ENCODE measurements at regions not wholly inside any gene's neighbourhood (a gene's known extent, or its start where the extent isn't known, plus 50 kb on each side); places are given as distances from the start of the nearest gene placed in this dataset.

DNA sequence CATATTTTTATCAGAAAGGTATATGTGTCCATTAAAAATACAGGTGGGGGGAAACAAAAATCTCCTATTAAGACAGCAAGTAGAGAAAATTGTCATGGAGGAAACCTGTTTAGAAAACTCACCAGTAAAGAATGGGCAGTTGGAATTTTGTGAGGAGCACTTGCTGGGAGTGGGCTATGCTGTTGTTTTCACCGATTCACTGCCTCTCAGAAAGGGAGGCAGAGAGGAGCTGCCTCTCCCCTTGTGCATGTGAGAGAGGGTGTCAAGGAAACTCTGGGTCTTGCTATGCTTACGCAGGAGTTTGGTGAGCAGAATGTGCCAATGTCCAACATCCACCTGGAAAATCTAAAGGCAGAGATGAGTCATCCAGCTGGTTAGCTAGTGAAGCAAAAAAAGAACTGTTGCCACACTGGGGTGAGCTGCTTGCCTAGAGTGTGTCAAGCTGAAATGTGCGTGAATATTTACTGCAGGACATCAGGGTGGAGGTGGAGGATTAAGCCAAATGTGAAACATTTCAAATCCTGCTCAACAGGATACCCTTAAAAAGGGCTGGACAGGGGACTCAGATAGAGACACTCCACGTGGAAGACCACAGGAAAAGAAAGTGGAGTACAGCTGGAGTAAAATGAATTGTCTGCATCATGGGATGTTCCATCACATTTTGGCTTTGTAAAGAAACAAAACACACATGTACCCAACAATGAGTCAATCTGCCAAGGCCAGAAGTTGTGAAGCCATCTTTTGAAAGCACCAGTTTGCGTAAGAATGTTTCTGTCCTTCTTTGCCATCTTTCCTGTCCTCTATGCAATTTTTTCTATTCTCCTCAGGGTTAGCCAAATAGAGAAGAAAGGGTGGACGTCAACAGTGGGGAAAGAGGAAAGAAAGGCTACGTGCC lies 449.7 kb upstream of the MPDZ start:
- no peaks in the 10 kb centered on the region for H3K9me3 Mint-ChIP-seq
- no peaks in the 10 kb centered on the region for H3K4me1 Mint-ChIP-seq
- ChIA-PET CTCF (no interaction called here), POLR2A (no interaction called here)
- DNase-seq: no peak
- H3K36me3 Mint-ChIP-seq (ENCODE audit: low read depth): no peaks in the 10 kb centered on the region
- no peak overlapping the region for H3K27ac Mint-ChIP-seq
- no peaks in the 10 kb centered on the region for H3K27me3 Mint-ChIP-seq
- H3K4me3 Mint-ChIP-seq: no peak overlapping the region

DNA sequence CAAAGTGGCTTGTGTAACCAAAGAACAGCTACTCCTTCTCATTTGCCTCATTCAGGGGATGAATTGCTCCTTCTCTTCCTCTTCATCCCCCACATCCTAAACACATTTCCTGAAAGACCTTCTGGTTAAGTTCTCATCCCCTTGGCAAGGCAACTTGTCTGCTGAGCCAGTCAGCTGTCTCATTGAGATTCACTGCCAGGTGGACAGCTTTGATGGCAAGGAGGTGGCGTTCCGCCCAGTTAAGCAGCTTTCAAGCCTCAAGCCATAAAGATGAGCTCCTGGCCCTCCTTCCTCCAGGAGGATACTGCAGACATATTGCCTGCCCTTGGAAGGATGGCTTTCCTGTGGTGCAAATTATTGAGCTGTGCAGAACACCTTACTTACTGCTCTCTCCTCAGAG lies 448.6 kb upstream of the MPDZ start:
- Mint-ChIP-seq H3K9me3 (no peaks in the 10 kb centered on the region), H3K36me3 (ENCODE audit: low read depth) (no peaks in the 10 kb centered on the region), H3K4me1 (no peaks in the 10 kb centered on the region), H3K27ac (no peak overlapping the region), H3K27me3 (no peaks in the 10 kb centered on the region), H3K4me3 (no peak overlapping the region)
- CTCF ChIA-PET: no interaction called here
- DNase-seq: no peak
- POLR2A ChIA-PET: no interaction called here

DNA sequence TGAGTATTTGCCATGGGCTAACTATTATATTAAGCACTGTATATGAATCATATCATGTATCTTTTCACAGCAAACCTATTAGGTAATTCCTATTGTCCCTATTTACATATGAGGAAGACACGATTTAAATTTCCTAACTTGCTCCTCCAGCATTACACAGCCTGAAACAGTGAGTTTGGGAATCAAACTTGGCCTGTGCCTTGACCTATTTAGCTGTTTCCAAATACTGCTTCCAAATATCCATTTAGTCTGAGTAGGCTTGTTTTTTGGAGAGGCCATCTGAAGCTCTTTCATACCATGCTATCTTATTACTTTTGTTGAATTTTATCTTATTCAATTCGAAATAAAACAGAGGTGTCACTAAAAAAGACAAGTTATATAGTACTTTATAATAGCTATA lies 447.3 kb upstream of the MPDZ start:
- DNase-seq: no peak
- CTCF ChIA-PET: no interaction called here
- H3K4me1 Mint-ChIP-seq: no peaks in the 10 kb centered on the region

DNA sequence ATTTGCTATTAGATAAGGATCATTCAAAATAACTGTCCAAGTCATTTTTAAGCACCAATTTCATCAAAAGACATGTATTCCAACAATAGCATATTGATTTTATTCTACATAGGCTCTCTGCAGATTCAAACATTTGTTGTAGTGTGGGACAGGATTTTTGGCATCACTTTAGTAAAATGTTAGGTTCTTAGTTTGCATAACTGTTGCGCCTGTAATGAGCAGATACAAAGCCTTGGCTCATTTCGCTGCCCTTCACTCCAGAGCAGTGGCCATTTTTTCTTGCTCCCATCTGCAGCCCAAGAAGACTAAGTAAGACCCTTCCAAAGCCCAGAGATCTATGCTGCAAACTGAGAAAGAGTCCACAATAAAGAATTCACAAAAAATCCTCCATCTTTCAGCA lies 446.0 kb upstream of the MPDZ start:
- CTCF ChIA-PET: no interaction called here
- H3K27ac Mint-ChIP-seq: no peak overlapping the region
- H3K9me3 Mint-ChIP-seq: no peaks in the 10 kb centered on the region
- no peak for DNase-seq
- H3K4me3 Mint-ChIP-seq: no peak overlapping the region
- no peaks in the 10 kb centered on the region for H3K4me1 Mint-ChIP-seq
- H3K36me3 Mint-ChIP-seq (ENCODE audit: low read depth): no peaks in the 10 kb centered on the region
- H3K27me3 Mint-ChIP-seq: no peaks in the 10 kb centered on the region
- POLR2A ChIA-PET: no interaction called here

More for the DNA sequence above, 447.3 kb upstream of the MPDZ start:
- Mint-ChIP-seq H3K36me3 (ENCODE audit: low read depth) (no peaks in the 10 kb centered on the region), H3K4me3 (no peak overlapping the region), H3K27me3 (no peaks in the 10 kb centered on the region), H3K27ac (no peak overlapping the region), H3K9me3 (no peaks in the 10 kb centered on the region)
- POLR2A ChIA-PET: no interaction called here

DNA sequence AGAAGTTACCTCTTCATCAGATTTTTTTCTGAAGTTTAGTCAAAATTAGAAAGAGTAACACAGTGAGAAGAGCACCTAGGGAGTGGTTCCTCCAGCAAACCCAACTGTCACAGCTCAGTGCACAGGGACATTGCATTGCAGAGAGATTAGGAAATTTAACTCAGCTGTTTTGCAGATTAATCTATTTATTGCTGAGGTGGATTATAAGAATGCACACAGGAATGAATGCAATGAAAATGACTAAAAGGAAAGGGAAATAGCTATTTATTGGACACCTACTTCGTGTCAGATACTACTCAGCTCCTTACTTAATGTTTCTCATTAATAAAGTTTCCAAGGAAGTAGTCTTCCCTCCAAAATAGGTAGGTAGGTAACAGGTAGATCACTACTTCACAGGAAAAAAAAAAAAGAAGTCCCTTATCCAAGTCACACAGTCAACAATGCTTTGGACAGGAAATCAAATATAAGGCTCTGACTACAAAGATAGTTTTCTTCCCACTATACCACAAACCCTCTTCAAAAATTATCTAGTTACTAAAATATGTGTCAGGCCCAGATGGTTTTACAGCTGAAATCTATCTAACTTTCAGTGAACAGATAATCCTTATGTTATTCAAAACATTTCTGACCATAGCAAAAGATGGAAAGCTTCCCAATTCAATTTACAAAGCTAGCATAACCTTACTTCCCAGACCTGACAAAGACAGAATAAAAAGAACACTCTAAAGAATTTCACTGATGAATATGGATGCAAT lies 442.2 kb upstream of the MPDZ start:
- CTCF ChIA-PET: no interaction called here
- Mint-ChIP-seq H3K27ac (no peak overlapping the region), H3K4me3 (no peak overlapping the region), H3K9me3 (no peaks in the 10 kb centered on the region), H3K27me3 (no peaks in the 10 kb centered on the region), H3K4me1 (no peaks in the 10 kb centered on the region), H3K36me3 (ENCODE audit: low read depth) (no peaks in the 10 kb centered on the region)
- POLR2A ChIA-PET: no interaction called here
- DNase-seq: no peak

GRCh38 chr9:13719981-13720676 lies 440.6 kb upstream of the MPDZ start:
- no peaks in the 10 kb centered on the region for H3K27me3 Mint-ChIP-seq
- H3K27ac Mint-ChIP-seq: no peak overlapping the region
- ChIA-PET POLR2A (no interaction called here), CTCF (no interaction called here)
- H3K4me3 Mint-ChIP-seq: no peak overlapping the region
- no peak for DNase-seq
- no peaks in the 10 kb centered on the region for H3K4me1 Mint-ChIP-seq
- no peaks in the 10 kb centered on the region for H3K9me3 Mint-ChIP-seq
- H3K36me3 Mint-ChIP-seq (ENCODE audit: low read depth): no peaks in the 10 kb centered on the region

- H3K4me3 Mint-ChIP-seq: no peak overlapping the region
- no peak overlapping the region for H3K27ac Mint-ChIP-seq
- CTCF ChIA-PET: no interaction called here
- no peaks in the 10 kb centered on the region for H3K27me3 Mint-ChIP-seq
- DNase-seq: no peak
- no peaks in the 10 kb centered on the region for H3K4me1 Mint-ChIP-seq
- POLR2A ChIA-PET: no interaction called here
- no peaks in the 10 kb centered on the region for H3K36me3 Mint-ChIP-seq (ENCODE audit: low read depth)
- no peaks in the 10 kb centered on the region for H3K9me3 Mint-ChIP-seq
Measured at GRCh38 chr9:13719446-13719845, 440.0 kb upstream of the MPDZ start.

DNA sequence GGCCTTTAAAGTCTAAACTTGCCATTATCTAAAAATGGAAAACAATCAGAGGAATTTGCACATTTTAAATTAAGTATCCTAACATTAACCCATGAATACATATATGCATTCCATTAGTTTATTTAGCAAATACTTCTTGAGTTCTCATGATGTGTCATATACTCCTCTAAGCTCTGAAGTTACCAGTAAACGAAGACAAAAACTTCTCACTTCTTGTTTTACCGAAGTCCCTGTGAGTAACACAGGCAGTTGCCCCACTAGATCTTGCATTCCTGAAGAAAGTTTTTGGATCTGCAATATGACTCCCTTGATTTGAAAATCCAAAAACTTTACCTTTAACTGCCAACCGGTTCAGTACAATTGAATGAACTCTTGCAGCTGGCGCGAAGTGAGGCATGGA lies 439.0 kb upstream of the MPDZ start:
- CTCF ChIA-PET: no interaction called here
- H3K27ac Mint-ChIP-seq: no peak overlapping the region
- H3K36me3 Mint-ChIP-seq (ENCODE audit: low read depth): no peaks in the 10 kb centered on the region
- no peaks in the 10 kb centered on the region for H3K9me3 Mint-ChIP-seq
- H3K4me3 Mint-ChIP-seq: no peak overlapping the region
- DNase-seq: no peak
- no peaks in the 10 kb centered on the region for H3K4me1 Mint-ChIP-seq
- H3K27me3 Mint-ChIP-seq: no peaks in the 10 kb centered on the region
- POLR2A ChIA-PET: no interaction called here

DNA sequence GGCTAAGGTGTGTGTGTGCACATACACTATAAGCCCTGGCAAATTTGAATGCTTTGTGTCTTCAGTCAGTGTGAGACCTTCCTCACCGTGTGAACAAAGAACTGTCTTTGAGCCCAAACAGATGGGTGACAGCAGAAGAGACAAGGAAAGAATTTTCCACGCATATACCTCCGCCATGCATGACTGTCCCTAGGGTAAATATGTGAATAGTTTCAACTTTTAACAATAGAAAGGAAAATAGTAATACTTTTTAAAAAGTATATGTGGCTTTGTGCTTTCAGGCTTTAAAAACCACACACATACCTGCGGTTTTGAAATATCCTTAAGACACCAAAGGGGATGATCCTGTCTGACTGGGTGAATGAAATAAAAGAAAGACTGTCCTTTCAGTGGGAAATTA lies 438.6 kb upstream of the MPDZ start:
- H3K9me3 Mint-ChIP-seq: no peaks in the 10 kb centered on the region
- ChIA-PET POLR2A (no interaction called here), CTCF (interaction anchor here (0.6 kb wide), 1 partner anchor 31 kb away, joined by 4 read pairs; no protein-coding TSS in a partner anchor)
- no peak overlapping the region for H3K27ac Mint-ChIP-seq
- no peak for DNase-seq
- no peak overlapping the region for H3K4me3 Mint-ChIP-seq
- H3K27me3 Mint-ChIP-seq: no peaks in the 10 kb centered on the region
- no peaks in the 10 kb centered on the region for H3K36me3 Mint-ChIP-seq (ENCODE audit: low read depth)
- no peaks in the 10 kb centered on the region for H3K4me1 Mint-ChIP-seq

- H3K27ac Mint-ChIP-seq: no peak overlapping the region
- CTCF ChIA-PET: interaction anchor here (0.6 kb wide), 1 partner anchor 30 kb away, joined by 4 read pairs; no protein-coding TSS in a partner anchor
- H3K9me3 Mint-ChIP-seq: no peaks in the 10 kb centered on the region
- H3K4me1 Mint-ChIP-seq: no peaks in the 10 kb centered on the region
- DNase-seq: no peak
- H3K27me3 Mint-ChIP-seq: no peaks in the 10 kb centered on the region
- no peaks in the 10 kb centered on the region for H3K36me3 Mint-ChIP-seq (ENCODE audit: low read depth)
- no peak overlapping the region for H3K4me3 Mint-ChIP-seq
- POLR2A ChIA-PET: no interaction called here
Measured at GRCh38 chr9:13717322-13718054, 438.0 kb upstream of the MPDZ start.

DNA sequence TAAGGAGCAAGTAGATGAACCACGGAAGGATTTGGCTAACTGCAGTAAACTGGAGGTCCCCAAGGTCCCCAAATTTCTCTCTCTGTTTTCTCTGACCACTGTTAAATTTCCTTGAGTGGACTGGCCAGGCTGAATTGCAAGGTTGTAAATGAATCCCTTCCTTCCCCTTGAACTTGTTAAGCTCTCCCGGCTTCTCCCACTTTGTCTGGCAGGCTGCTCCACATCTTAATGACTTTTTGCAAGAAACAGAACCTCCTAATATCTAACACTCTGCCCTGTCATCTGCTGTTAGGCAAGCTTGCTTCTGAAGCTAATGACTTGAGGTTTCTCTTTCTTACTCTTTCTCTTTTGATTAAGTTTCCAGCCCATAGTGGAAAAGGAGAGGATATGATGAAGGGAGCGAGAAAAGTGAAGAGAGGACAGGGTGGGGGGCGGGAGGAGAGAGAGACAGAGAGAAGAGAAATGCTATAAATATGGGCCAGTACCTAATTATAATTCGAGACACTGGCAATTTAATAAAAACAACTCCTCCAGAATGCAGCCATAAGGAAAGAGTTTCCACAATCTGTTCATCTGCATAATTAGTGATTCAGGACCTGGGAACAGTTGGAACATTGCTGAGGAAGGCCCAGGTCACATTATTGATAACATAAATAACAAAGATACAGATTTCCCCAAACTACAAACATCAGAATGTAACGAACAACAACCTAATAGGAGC lies 437.3 kb upstream of the MPDZ start:
- CTCF ChIA-PET: interaction anchor here (0.6 kb wide), 1 partner anchor 1033 kb away, joined by 3 read pairs; no protein-coding TSS in a partner anchor
- no peak for DNase-seq
- Mint-ChIP-seq H3K27ac (no peak overlapping the region), H3K4me1 (no peaks in the 10 kb centered on the region), H3K36me3 (ENCODE audit: low read depth) (no peaks in the 10 kb centered on the region), H3K27me3 (no peaks in the 10 kb centered on the region), H3K4me3 (no peak overlapping the region), H3K9me3 (no peaks in the 10 kb centered on the region)
- POLR2A ChIA-PET: no interaction called here

- no peaks in the 10 kb centered on the region for H3K9me3 Mint-ChIP-seq
- ChIA-PET POLR2A (no interaction called here), CTCF (no interaction called here)
- DNase-seq: no peak
- H3K27me3 Mint-ChIP-seq: no peaks in the 10 kb centered on the region
- no peaks in the 10 kb centered on the region for H3K4me1 Mint-ChIP-seq
- H3K4me3 Mint-ChIP-seq: no peak overlapping the region
- no peak overlapping the region for H3K27ac Mint-ChIP-seq
- no peaks in the 10 kb centered on the region for H3K36me3 Mint-ChIP-seq (ENCODE audit: low read depth)
Measured at GRCh38 chr9:13716090-13716489, 436.6 kb upstream of the MPDZ start.
